Stimulated activated CD8-positive, alpha-beta memory T cell treated with anti-CD3 and anti-CD28 coated beads, Interleukin-4, amount 100 ng/mL, for 1 hour (primary cell): ENCODE measurements at regions not wholly inside any gene's neighbourhood (a gene's known extent, or its start where the extent isn't known, plus 50 kb on each side); places are given as distances from the start of the nearest gene placed in this dataset.

ENCODE experiments used
- DNase-seq, 2 donors: peaks; one replicate each; pipeline ENCODE4 v3.0.0-alpha.2; 2020; ENCODE audit warnings: low read depth in 2 of 2, low spot score in 1 of 2

DNA sequence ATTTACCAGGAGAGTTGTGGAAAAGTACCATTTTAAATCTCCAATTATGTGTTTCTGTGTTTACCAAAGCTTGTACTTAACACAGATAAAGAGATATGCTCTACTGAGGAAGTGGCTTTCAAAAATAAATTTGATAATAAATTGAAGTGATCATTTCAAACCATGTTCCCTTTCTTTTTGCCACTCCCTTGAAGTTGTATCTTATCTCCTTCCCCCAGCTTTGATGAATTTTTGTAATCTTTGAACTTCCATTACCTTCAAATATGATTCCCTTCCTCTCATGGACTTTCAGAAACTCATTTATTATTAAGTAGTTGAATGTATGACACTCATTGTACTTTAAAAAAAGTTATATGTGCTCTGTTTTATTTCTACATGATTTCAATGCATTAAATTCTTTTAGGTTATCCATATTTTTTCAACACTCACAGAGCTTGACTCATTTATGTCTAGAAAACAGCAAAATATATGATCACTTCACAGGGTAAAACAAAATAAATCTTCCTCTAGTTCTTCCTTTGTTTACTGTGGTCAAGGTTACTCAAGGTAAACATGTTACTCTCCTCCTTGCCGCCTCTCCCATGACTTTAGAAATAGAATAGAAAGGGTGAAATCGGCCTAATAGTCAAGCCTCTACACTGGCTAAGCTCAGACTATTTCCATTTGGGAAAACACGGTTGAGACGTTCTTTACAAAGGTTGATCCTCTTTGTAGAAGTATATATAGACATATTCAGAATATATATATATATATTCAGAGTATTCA lies 251.2 kb upstream of the SPRY2 start:
- no peak for DNase-seq

DNA sequence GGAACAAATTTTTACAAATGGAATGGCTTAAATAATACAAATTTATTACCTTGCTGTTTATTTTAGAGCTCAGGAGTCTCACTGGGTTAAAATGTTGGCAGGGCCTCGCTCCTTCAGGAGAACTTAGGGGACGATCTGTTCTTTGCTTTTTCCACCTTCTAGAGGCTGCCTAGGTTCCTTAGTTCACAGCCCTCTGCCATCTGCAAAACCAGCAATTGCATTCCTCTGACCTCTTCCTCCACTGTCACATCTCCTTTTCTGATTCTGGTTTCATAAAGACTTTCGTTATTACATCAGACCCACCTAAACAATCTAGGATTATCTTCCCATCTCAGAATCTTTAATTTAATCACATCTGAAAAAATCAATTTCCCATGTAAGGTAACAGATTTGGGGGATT lies 249.6 kb upstream of the SPRY2 start:
- no peak for DNase-seq

- no peak for DNase-seq
Observed at GRCh38 chr13:80586356-80586755, 245.4 kb upstream of the SPRY2 start.

GRCh38 chr13:80585531-80585930 lies 244.6 kb upstream of the SPRY2 start:
- no peak for DNase-seq

- DNase-seq: no peak
Observed at GRCh38 chr13:80584785-80585184, 243.9 kb upstream of the SPRY2 start.

- DNase-seq: no peak
Observed at GRCh38 chr13:80584306-80584705, 243.4 kb upstream of the SPRY2 start.

- no peak for DNase-seq
Observed at GRCh38 chr13:80577926-80578670, 237.2 kb upstream of the SPRY2 start.

DNA sequence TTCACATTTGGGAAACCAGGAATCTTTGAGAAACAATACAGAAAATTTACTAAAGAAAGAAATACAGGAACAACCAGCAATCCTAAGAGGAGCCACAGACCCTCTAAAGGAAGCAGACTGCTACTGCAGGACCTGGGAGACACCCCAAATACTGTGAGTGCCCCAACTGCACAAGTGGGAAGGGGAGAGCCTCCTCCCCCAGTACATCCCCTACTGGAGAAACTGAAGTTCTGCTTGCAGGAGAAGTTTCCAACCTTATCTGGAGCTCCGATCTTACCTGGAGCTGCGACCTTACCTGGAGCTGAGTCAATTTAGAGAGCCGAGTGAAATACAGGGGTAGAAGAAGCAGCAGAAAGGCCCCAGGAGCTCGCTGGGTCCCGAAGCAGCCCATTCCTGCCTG lies 236.4 kb upstream of the SPRY2 start:
- DNase-seq: no peak

GRCh38 chr13:80574113-80574850 lies 233.4 kb upstream of the SPRY2 start:
- no peak for DNase-seq

GRCh38 chr13:80572923-80573316 lies 232.0 kb upstream of the SPRY2 start:
- no peak for DNase-seq

DNA sequence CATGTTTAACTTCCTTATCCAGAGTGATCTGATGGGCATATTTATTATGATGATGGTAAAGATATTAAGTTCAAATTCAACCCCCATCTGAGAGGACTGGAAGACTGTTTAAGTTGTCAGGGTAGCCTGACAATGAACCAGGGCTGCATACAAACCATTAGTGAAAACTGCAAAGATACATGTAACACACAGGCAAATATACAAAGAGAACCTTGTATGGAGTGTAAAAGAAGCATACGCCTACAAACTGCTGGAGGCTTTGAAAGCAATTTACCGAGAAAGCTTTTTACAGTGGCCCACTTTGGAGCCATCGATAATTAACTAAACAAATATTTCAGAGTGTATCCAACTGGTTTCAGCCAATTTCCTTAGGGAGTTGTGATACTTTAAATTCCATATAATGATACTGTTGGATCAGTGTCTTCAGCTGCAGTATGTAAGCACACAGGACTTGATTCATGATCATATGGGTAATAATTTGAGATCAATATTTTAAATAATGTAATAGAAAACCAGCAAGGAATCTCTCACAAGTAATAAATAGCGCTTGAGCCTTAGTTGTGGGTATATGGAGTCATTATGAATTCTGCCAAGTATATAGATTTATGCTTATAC lies 231.5 kb upstream of the SPRY2 start:
- DNase-seq: no peak

DNA sequence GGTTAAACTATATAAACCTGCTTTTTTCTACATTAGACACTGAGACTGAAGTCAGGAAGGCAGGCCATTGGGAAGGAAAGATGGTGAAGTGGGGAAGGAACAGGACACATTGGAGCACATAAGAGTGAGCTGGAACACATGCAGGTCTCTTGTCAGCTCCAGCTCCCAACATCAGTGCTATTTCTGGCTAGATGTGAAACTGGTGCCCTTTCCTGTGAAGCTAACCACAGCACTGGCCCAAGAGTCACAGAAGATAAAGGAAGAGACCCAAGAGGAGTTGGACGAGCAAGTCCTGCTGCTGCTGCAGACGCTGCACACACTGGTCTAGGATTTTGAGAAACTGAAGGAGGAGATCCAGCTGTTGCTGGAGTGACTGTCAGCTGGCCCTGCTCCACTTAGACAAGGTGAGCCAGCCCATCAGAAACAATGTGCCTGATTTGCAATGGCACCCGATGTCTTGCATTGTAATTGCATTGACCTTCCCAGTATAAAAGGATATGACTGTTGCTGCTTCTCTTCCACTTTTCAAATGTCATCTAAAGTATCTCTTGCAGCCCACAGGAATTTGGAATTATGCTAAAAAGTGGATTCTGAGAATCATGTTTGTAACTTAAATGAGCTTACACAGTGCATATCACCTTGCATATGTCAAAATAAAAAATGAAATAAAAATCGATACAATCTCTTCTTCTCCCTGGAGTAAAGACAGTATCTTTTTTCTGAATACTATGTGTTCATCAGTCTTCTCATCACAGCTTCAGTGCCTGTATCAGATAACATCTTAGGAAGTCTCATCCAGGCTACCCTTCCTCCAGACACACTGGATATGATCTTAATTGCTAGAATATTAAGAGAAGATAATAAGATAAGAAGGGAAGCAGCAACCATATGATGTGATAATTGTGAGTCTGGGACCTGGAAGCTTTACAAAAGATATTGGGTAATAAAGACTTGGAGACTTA lies 230.7 kb upstream of the SPRY2 start:
- no peak for DNase-seq

DNA sequence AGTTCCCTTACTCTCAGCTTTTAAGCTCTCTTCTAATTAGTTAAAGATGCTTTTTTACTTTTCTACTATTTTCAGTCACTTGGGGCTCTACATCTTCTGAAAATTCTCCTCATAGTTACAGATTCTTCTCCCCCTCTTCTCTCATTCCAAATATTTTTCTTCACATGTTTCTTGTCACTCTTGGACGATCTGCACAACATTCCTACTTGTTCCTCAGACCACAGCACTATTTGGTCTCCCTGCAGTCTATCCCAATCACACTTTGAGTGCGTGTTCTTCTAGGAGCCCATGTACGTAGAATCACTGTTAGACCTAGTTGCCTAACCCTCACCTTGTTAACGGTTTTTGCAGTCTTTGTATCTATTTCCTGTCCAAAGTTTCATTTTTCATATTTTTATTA lies 222.5 kb upstream of the SPRY2 start:
- DNase-seq: no peak

GRCh38 chr13:80562433-80563156 lies 221.7 kb upstream of the SPRY2 start:
- no peak for DNase-seq

- no peak for DNase-seq
Observed at GRCh38 chr13:80560609-80561008, 219.7 kb upstream of the SPRY2 start.

DNA sequence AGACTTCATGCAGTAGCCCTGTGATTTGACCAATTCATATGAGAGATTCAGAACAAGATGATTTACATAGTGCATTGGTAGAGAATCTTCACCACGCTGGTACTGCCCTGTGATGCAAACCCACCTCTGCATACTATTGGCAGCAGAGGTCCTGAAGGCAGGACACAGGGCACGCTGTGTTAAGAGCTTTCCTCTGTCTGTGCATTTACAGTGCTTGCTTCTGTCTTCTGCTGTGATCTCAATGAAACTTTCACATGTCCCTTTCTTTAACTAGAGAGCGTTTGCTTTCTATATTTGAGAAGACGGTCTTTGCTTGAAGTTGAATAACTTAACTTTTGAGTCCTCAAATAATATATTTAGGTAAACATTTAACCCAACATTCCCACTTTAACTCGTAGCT lies 219.0 kb upstream of the SPRY2 start:
- DNase-seq: no peak

- no peak for DNase-seq
Observed at GRCh38 chr13:80558074-80558473, 217.1 kb upstream of the SPRY2 start.

GRCh38 chr13:80555796-80556678 lies 215.1 kb upstream of the SPRY2 start:
- DNase-seq: no peak
